ENCODE measurements at regions not wholly inside any gene's neighbourhood (a gene's known extent, or its start where the extent isn't known, plus 50 kb on each side); places are given as distances from the start of the nearest gene placed in this dataset.
"Not testable (repeated sequence)": the region's sequence is repeated elsewhere in the genome, so short reads cannot be mapped to it uniquely, and the experiment has no call there.

DNA sequence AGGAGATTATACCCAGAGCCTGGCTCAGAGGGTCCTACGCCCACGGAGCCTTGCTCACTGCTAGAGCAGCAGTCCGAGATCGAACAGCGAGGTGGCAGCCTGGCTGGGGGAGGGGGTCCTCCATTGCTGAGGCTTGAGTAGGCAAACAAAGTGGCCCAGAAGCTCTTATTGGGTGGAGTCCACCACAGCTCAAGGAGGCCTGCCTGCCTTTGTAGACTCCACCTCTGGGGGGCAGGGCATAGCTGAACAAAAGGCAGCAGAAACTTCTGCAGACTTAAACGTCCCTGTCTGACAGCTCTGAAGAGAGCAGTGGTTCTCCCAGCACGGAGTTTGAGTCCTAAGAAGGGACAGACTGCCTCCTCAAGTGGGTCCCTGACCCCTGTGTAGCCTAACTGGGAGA, 75.0 kb downstream of the TRIM27 start:
- not testable (repeated sequence) for H3K27me3 ChIP-seq (ENCODE audit: low read depth, low read length)

More for the DNA sequence above, 75.0 kb downstream of the TRIM27 start:
- H3K4me1 ChIP-seq (ENCODE audit: control insufficient read depth in 1 of 2, insufficient read depth in 2 of 2, low read length in 2 of 2); H3K36me3 ChIP-seq (ENCODE audit: control insufficient read depth in 1 of 2, insufficient read depth in 2 of 2, low read length in 2 of 2); H3K27ac ChIP-seq (ENCODE audit: low read length); H3K9me3 ChIP-seq (ENCODE audit: control insufficient read depth in 1 of 2, low read length in 2 of 2); H3K4me3 ChIP-seq (ENCODE audit: low read depth in 1 of 2, low read length in 2 of 2): not testable (repeated sequence)
